Coronary artery (tissue), 2 donors: ENCODE measurements at regions not wholly inside any gene's neighbourhood (a gene's known extent, or its start where the extent isn't known, plus 50 kb on each side); places are given as distances from the start of the nearest gene placed in this dataset.

ENCODE experiments used
- DNase-seq: peaks from one replicate; pipeline ENCODE4 v3.0.0-alpha.2; 2017; ENCODE audit warnings: low spot score
- H3K27ac ChIP-seq, 2 donors: fragments of 200-600 bp; sonication (generic); one replicate each; pipeline ENCODE4 v1.5.1; 2016 to 2019
- H3K4me3 ChIP-seq: fragments of 200-600 bp; sonication (generic); 2 replicates; pipeline ENCODE4 v1.5.1; 2016; ENCODE audit warnings: mild to moderate bottlenecking, moderate library complexity
- TF ChIP-seq, protein P1 (sequence below): fragments of 200-600 bp; sonication (generic); IDR thresholded peaks from one replicate; pipeline ENCODE4 v1.5.1; 2019; ENCODE audit warnings: antibody characterized with exemption

DNA sequence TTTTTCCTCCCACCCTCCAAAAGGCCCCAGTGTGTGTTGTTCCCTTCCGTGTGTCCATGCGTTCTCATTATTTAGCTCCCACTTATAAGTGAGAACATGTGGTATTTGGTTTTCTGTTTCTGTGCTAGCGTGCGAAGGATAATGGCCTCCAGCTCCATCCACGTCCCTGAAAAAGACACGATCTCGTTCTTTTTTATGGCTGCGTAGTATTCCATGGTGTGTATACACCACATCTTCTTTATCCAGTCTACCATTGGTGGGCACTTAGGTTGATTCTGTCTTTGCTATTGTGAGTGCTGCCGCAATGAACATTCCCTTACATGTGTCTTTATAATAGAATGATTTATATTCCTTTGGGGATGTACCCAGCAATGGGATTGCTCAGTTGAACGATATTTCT lies 177.8 kb downstream of the ETS2 start:
- DNase-seq = no peak
- no peak overlapping the region for H3K27ac ChIP-seq
- no peak overlapping the region for H3K4me3 ChIP-seq
- TF ChIP-seq, protein P1, sequence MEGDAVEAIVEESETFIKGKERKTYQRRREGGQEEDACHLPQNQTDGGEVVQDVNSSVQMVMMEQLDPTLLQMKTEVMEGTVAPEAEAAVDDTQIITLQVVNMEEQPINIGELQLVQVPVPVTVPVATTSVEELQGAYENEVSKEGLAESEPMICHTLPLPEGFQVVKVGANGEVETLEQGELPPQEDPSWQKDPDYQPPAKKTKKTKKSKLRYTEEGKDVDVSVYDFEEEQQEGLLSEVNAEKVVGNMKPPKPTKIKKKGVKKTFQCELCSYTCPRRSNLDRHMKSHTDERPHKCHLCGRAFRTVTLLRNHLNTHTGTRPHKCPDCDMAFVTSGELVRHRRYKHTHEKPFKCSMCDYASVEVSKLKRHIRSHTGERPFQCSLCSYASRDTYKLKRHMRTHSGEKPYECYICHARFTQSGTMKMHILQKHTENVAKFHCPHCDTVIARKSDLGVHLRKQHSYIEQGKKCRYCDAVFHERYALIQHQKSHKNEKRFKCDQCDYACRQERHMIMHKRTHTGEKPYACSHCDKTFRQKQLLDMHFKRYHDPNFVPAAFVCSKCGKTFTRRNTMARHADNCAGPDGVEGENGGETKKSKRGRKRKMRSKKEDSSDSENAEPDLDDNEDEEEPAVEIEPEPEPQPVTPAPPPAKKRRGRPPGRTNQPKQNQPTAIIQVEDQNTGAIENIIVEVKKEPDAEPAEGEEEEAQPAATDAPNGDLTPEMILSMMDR = no peak

DNA sequence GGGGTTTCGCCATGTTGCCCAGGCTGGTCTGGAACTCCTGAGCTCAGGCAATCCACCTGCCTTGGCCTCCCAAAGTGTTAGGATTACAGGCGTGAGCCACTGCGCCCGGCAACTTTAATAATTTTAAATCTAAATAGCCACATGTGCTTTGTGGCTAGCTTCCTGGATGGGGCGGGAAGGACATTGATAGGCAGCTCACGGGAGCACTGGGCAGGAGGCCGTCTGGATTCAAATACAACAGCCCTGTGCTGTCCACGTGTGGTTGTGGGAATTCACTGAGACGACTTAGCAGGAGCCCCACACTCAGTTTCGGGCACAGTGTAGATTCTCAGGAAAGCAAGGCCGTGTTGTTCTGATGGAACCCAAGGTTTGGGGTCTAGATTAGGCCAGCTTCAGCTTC lies 177.1 kb downstream of the ETS2 start:
- TF ChIP-seq, protein P1 = no peak

DNA sequence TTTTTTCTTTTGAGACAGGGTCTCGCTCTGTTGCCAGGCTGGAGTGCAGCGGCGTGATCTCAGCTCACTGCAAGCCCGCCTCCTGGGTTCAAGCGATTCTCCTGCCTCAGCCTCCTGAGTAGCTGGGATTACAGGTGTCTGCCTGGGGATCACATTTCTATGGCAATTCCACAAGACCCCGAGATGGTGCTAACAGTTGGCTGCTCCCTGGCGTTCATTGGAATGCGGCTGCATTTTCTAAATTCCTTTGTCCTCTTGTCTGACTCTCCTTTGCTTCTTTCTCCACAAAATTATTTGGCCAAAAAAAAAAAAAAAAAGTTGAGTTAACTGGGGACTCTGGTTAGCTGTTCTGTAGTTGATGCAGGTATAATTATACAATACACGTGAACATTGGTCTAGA lies 176.4 kb downstream of the ETS2 start:
- TF ChIP-seq, protein P1 = no peak
- DNase-seq = no peak
- Histone ChIP-seq H3K4me3 (no peak overlapping the region), H3K27ac (no peak overlapping the region)

More for the DNA sequence above, 177.1 kb downstream of the ETS2 start:
- Histone ChIP-seq H3K4me3 (no peak overlapping the region), H3K27ac (no peak overlapping the region)
- DNase-seq = no peak

DNA sequence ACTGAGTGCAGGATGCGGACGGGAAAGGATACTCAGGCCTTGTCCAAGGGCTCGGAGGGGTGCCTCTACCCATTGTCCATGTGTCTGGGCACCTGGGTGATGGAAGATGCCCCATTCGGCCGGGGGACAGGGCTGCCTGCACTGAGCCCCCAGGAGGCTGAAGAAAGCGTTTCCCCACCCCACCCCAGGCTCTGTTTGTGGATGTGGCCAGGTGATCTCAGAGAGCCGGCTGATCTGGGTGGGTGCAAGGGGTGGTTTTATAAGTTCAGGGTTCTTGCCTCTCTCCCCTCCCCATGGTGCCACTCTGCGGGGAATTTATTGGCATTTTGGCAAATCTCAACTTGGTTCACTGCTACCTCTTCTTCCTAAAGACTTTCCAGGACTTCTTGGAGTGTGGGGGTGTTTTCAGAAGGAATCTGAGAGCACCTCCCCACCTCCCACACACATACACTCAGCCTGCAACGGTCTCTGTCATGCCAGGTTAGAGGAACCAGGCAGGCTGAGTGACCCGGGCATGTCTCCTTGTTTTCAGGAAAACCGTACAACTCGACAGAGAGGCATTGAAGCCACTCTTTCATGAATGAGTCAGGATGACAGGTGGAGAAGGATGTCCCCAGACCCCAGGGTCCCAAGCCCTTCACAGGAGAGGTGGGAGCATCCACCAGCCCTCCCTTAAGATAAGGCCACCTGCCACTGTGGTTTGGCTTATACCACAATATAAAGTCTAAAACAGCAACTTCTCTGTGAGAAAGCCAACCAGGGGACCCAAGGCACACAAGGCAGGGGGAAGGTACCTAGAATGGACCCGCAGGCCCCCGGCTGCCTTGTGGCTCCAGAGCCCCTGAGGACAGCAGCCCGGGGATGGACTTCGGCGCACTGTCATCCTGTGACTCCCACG lies 174.9 kb downstream of the ETS2 start:
- no peak for DNase-seq
- no peak overlapping the region for H3K27ac ChIP-seq
- H3K4me3 ChIP-seq = no peak overlapping the region
- TF ChIP-seq, protein P1 = no peak

DNA sequence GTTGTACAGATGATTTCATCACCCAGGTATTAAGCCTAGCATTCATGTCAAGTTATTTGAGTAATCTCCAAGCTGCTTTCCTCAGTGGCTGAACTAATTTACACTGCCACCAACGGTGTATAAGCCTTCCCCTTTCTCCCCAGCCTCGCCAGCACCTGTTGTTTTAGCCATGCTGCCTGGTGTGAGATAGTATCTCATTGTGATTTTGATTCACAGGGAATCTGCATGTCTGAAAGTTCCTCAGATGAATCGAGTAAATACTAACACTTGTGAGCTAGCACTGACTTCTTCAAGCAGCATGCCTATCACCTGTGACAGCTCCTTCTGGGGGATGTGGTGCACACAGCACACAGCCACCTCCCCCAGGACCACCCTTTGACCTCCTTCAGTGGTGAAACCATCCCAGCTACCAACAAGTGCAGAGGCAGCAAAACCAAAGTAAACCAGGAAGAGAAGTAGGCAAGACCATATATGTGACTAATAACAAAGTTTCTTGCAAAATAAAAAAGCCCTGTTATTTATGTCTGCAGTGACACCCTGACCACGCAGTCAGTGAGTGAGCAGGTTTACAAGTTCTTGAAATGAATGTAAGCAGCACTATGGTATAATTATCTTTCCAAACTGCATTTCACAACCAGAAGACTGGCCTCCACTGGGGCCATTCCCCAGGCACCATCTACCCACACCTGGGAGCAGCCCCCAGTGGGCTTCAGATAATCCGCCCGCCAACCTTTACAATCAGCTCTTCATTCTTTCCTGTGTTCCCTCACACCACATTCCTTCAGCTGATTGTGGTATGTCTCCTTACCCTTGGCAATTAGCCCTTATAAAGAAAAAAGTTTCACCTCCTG lies 173.8 kb downstream of the ETS2 start:
- Histone ChIP-seq H3K4me3 (no peak overlapping the region), H3K27ac (no peak overlapping the region)
- no peak for DNase-seq
- TF ChIP-seq, protein P1 = no peak

DNA sequence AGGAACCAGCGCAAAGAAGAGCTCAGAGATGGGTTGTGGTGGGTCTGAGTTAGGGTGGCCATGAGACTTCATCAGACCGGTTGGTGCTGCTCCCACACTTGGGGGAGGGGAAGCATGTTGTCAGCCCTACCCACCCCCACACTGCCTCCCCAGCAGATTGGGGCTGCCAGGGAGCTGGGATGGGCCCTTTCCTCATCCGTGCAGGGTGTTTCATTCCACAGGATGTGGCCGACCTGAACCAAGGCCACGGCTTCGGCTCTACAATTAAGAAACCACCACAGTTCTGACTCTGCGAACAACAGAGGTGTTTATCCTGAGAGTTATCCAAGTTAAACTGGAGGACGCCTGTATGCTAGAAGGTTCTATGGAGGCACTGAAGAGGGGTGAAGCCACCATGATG lies 171.2 kb downstream of the ETS2 start:
- TF ChIP-seq, protein P1 = no peak
- no peak overlapping the region for H3K4me3 ChIP-seq
- DNase-seq = no peak
- no peak overlapping the region for H3K27ac ChIP-seq
